ENCODE measurements at regions not wholly inside any gene's neighbourhood (a gene's known extent, or its start where the extent isn't known, plus 50 kb on each side); places are given as distances from the start of the nearest gene placed in this dataset.

- FAIRE-seq = no peak
- DNase-seq (ENCODE audit: insufficient read length, low spot score) = no peak
- no peak for TF ChIP-seq POLR2A (IDR thresholded peaks at IDR 0.05; ENCODE audit: low read depth, low read length)
Observed at GRCh38 chr1:88062650-88063153, 621.4 kb upstream of the PKN2 start.

- TF ChIP-seq POLR2A (IDR thresholded peaks at IDR 0.05; ENCODE audit: low read depth, low read length) = no peak
- FAIRE-seq (no peak), DNase-seq (ENCODE audit: insufficient read length, low spot score) (no peak)
Observed at GRCh38 chr1:88063605-88064004, 620.5 kb upstream of the PKN2 start.

GRCh38 chr1:88068407-88068960 lies 615.6 kb upstream of the PKN2 start:
- no peak for TF ChIP-seq POLR2A (IDR thresholded peaks at IDR 0.05; ENCODE audit: low read depth, low read length)
- DNase-seq (ENCODE audit: insufficient read length, low spot score) (no peak), FAIRE-seq (no peak)

- no peak for TF ChIP-seq POLR2A (IDR thresholded peaks at IDR 0.05; ENCODE audit: low read depth, low read length)
- FAIRE-seq = no peak
Observed at GRCh38 chr1:88070956-88071355, 613.1 kb upstream of the PKN2 start.

GRCh38 chr1:88074661-88075060 lies 609.4 kb upstream of the PKN2 start:
- TF ChIP-seq POLR2A (IDR thresholded peaks at IDR 0.05; ENCODE audit: low read depth, low read length) = no peak
- no peak for DNase-seq (ENCODE audit: insufficient read length, low spot score)
- no peak for FAIRE-seq

More at GRCh38 chr1:88070956-88071355, 613.1 kb upstream of the PKN2 start:
- DNase-seq (ENCODE audit: insufficient read length, low spot score) = no peak

GRCh38 chr1:88075813-88076212 lies 608.3 kb upstream of the PKN2 start:
- DNase-seq (ENCODE audit: insufficient read length, low spot score) = no peak
- no peak for TF ChIP-seq POLR2A (IDR thresholded peaks at IDR 0.05; ENCODE audit: low read depth, low read length)
- FAIRE-seq = no peak

- FAIRE-seq (no peak), DNase-seq (ENCODE audit: insufficient read length, low spot score) (no peak)
- no peak for TF ChIP-seq POLR2A (IDR thresholded peaks at IDR 0.05; ENCODE audit: low read depth, low read length)
Observed at GRCh38 chr1:88079036-88079435, 605.0 kb upstream of the PKN2 start.

GRCh38 chr1:88080875-88081274 lies 603.2 kb upstream of the PKN2 start:
- DNase-seq (ENCODE audit: insufficient read length, low spot score) (no peak), FAIRE-seq (no peak)
- no peak for TF ChIP-seq POLR2A (IDR thresholded peaks at IDR 0.05; ENCODE audit: low read depth, low read length)

- TF ChIP-seq POLR2A (IDR thresholded peaks at IDR 0.05; ENCODE audit: low read depth, low read length) = no peak
- FAIRE-seq (no peak), DNase-seq (ENCODE audit: insufficient read length, low spot score) (no peak)
Observed at GRCh38 chr1:88088481-88088880, 595.6 kb upstream of the PKN2 start.

- no peak for TF ChIP-seq POLR2A (IDR thresholded peaks at IDR 0.05; ENCODE audit: low read depth, low read length)
- FAIRE-seq (no peak), DNase-seq (ENCODE audit: insufficient read length, low spot score) (no peak)
Observed at GRCh38 chr1:88089961-88090360, 594.1 kb upstream of the PKN2 start.

- no peak for DNase-seq (ENCODE audit: insufficient read length, low spot score)
- no peak for FAIRE-seq
- no peak for TF ChIP-seq POLR2A (IDR thresholded peaks at IDR 0.05; ENCODE audit: low read depth, low read length)
Observed at GRCh38 chr1:88098881-88099280, 585.2 kb upstream of the PKN2 start.

- TF ChIP-seq POLR2A (IDR thresholded peaks at IDR 0.05; ENCODE audit: low read depth, low read length) = no peak
- DNase-seq (ENCODE audit: insufficient read length, low spot score) = no peak
Observed at GRCh38 chr1:88101041-88101440, 583.0 kb upstream of the PKN2 start.

GRCh38 chr1:88104236-88104635 lies 579.8 kb upstream of the PKN2 start:
- no peak for DNase-seq (ENCODE audit: insufficient read length, low spot score)
- FAIRE-seq = no peak
- no peak for TF ChIP-seq POLR2A (IDR thresholded peaks at IDR 0.05; ENCODE audit: low read depth, low read length)

More at GRCh38 chr1:88101041-88101440, 583.0 kb upstream of the PKN2 start:
- FAIRE-seq = no peak

GRCh38 chr1:88104886-88105285 lies 579.2 kb upstream of the PKN2 start:
- DNase-seq (ENCODE audit: insufficient read length, low spot score) = no peak
- TF ChIP-seq POLR2A (IDR thresholded peaks at IDR 0.05; ENCODE audit: low read depth, low read length) = no peak
- no peak for FAIRE-seq

GRCh38 chr1:88111816-88112215 lies 572.3 kb upstream of the PKN2 start:
- FAIRE-seq (no peak), DNase-seq (ENCODE audit: insufficient read length, low spot score) (no peak)
- TF ChIP-seq POLR2A (IDR thresholded peaks at IDR 0.05; ENCODE audit: low read depth, low read length) = no peak

- DNase-seq (ENCODE audit: insufficient read length, low spot score) = no peak
- TF ChIP-seq POLR2A (IDR thresholded peaks at IDR 0.05; ENCODE audit: low read depth, low read length) = no peak
- no peak for FAIRE-seq
Observed at GRCh38 chr1:88117597-88117996, 566.5 kb upstream of the PKN2 start.
